ENCODE measurements at regions not wholly inside any gene's neighbourhood (a gene's known extent, or its start where the extent isn't known, plus 50 kb on each side); places are given as distances from the start of the nearest gene placed in this dataset.

DNA sequence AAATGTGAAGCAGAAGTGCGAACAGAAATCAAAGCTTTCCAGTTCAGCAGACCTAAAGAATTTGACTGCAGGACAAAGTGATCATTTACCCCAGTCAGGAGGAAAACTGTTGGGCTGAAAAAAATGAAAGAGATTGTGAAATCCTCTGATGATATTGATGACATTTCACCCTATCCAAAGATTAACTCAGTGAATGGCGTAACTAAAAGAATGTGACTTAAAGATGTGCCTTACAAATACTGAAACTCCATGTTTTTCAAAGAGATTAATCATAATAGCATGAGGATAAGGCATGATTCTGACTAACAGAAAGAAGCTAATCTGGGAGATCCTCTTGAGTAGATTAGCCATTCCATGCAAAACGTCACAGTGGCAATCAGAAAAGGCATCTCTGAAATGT is 225.6 kb downstream of the DUSP6 start:
- Mint-ChIP-seq H3K4me3 (ENCODE audit: unreplicated experiment) (no peak overlapping the region), H3K9me3 (ENCODE audit: unreplicated experiment) (no peaks in the 10 kb centered on the region), H3K36me3 (ENCODE audit: unreplicated experiment) (no peaks in the 10 kb centered on the region), H3K27ac (ENCODE audit: unreplicated experiment) (no peak overlapping the region), H3K4me1 (ENCODE audit: unreplicated experiment) (no peaks in the 10 kb centered on the region), H3K27me3 (ENCODE audit: unreplicated experiment) (no peaks in the 10 kb centered on the region)
- TF ChIP-seq, protein P1, sequence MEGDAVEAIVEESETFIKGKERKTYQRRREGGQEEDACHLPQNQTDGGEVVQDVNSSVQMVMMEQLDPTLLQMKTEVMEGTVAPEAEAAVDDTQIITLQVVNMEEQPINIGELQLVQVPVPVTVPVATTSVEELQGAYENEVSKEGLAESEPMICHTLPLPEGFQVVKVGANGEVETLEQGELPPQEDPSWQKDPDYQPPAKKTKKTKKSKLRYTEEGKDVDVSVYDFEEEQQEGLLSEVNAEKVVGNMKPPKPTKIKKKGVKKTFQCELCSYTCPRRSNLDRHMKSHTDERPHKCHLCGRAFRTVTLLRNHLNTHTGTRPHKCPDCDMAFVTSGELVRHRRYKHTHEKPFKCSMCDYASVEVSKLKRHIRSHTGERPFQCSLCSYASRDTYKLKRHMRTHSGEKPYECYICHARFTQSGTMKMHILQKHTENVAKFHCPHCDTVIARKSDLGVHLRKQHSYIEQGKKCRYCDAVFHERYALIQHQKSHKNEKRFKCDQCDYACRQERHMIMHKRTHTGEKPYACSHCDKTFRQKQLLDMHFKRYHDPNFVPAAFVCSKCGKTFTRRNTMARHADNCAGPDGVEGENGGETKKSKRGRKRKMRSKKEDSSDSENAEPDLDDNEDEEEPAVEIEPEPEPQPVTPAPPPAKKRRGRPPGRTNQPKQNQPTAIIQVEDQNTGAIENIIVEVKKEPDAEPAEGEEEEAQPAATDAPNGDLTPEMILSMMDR (IDR thresholded peaks at IDR 0.05) = no peak
- DNase-seq (ENCODE audit: extremely low spot score, unreplicated experiment) = no peak

DNA sequence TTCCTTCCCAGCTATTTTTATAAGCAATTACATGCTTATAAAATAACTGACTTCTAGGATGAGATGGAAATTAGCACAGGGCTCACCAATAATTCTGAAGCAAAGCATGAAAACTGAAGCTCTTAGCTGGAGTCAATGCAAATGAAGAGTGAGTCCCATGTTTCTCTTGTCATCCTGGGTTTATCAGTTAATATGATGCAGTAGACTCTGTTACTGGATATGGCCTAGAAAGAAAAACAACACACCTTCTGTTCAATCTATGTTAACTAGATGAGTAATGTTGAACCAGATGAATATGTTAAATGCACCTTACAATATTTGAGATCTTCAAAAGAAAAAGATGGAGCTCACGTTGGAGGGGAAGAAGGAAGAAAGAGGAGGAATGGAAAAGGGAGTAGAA is 229.4 kb downstream of the DUSP6 start:
- TF ChIP-seq, protein P1 (IDR thresholded peaks at IDR 0.05) = no peak
- Mint-ChIP-seq H3K36me3 (ENCODE audit: unreplicated experiment) (no peaks in the 10 kb centered on the region), H3K4me1 (ENCODE audit: unreplicated experiment) (no peaks in the 10 kb centered on the region), H3K27me3 (ENCODE audit: unreplicated experiment) (no peaks in the 10 kb centered on the region), H3K9me3 (ENCODE audit: unreplicated experiment) (no peaks in the 10 kb centered on the region), H3K27ac (ENCODE audit: unreplicated experiment) (no peak overlapping the region), H3K4me3 (ENCODE audit: unreplicated experiment) (no peak overlapping the region)
- no peak for DNase-seq (ENCODE audit: extremely low spot score, unreplicated experiment)

DNA sequence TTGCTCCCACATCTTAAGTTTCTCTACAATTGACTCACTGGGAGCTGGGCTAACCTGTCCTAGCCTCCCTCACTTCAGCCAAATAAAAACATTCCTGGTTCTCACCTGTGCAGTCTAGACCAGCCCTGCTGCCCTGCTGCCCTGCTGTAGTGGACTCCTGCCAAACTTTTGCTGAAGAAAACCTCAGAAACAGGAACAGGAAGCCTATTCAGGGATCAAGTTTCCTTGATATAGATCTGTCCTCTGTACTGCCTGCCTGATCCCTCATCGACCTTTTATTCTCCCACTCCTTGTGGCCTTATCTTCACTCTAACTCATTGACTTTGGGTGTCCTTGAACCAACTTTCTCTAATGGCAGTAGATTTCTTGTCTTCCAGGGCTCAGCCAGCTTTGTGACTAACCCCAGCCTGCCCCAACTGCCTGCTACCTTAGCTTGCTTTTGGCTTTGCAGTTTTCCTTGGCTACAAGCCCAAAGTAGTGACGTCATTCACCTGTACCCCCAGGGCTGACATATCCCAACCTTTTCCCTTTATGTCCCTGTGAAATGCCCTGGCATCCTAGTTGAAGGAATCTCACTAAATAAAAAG is 234.8 kb downstream of the DUSP6 start:
- no peak overlapping the region for H3K4me3 Mint-ChIP-seq (ENCODE audit: unreplicated experiment)
- TF ChIP-seq, protein P1 (IDR thresholded peaks at IDR 0.05) = no peak
- no peak for DNase-seq (ENCODE audit: extremely low spot score, unreplicated experiment)
- H3K4me1 Mint-ChIP-seq (ENCODE audit: unreplicated experiment) = no peaks in the 10 kb centered on the region
- no peaks in the 10 kb centered on the region for H3K36me3 Mint-ChIP-seq (ENCODE audit: unreplicated experiment)
- H3K27ac Mint-ChIP-seq (ENCODE audit: unreplicated experiment) = no peak overlapping the region
- no peaks in the 10 kb centered on the region for H3K9me3 Mint-ChIP-seq (ENCODE audit: unreplicated experiment)
- no peaks in the 10 kb centered on the region for H3K27me3 Mint-ChIP-seq (ENCODE audit: unreplicated experiment)

DNA sequence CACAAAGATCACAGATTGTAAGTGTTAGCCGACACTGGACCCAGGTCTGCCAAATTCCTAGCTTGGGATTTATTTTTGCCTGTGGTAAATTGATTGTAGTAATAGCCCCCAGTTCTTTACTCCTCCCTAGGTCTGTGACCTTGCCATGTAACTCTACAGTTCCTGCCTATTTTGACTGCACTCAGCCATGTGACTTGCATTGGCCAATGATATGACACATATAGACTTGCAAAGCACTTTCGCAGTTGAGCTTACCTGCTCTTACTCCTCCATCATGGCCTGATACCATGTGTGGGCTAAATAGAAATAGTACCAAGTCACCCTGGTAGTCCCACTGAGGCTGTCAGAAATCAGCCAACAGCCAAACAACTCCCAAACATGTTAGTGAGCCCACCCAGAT is 240.3 kb downstream of the DUSP6 start:
- no peaks in the 10 kb centered on the region for H3K4me1 Mint-ChIP-seq (ENCODE audit: unreplicated experiment)
- H3K27ac Mint-ChIP-seq (ENCODE audit: unreplicated experiment) = no peak overlapping the region
- DNase-seq (ENCODE audit: extremely low spot score, unreplicated experiment) = no peak
- no peaks in the 10 kb centered on the region for H3K36me3 Mint-ChIP-seq (ENCODE audit: unreplicated experiment)
- H3K9me3 Mint-ChIP-seq (ENCODE audit: unreplicated experiment) = no peaks in the 10 kb centered on the region
- TF ChIP-seq, protein P1 (IDR thresholded peaks at IDR 0.05) = no peak
- H3K4me3 Mint-ChIP-seq (ENCODE audit: unreplicated experiment) = no peak overlapping the region
- H3K27me3 Mint-ChIP-seq (ENCODE audit: unreplicated experiment) = no peaks in the 10 kb centered on the region

DNA sequence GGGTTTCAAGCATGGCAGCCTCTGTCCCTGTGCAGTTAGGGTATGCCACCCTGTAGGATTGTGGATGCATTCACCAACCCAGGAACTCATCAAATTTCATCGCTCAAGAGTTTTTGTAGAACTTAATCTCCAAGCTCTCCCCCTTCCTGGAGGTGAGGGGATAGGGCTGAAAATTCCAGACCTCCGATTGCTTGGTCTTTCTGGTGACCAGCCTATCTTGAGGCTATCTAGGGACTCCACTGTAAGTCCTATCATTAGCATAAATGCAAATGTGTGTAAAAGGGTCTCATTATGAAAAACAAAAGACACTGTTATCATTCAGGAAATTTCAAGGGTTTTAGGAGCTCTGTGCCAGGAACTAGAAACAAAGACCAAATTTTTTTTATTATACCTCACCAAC is 244.0 kb downstream of the DUSP6 start:
- H3K27me3 Mint-ChIP-seq (ENCODE audit: unreplicated experiment) = no peaks in the 10 kb centered on the region
- TF ChIP-seq, protein P1 (IDR thresholded peaks at IDR 0.05) = no peak
- no peak for DNase-seq (ENCODE audit: extremely low spot score, unreplicated experiment)
- no peaks in the 10 kb centered on the region for H3K36me3 Mint-ChIP-seq (ENCODE audit: unreplicated experiment)
- H3K4me3 Mint-ChIP-seq (ENCODE audit: unreplicated experiment) = no peak overlapping the region
- no peak overlapping the region for H3K27ac Mint-ChIP-seq (ENCODE audit: unreplicated experiment)
- no peaks in the 10 kb centered on the region for H3K4me1 Mint-ChIP-seq (ENCODE audit: unreplicated experiment)
- H3K9me3 Mint-ChIP-seq (ENCODE audit: unreplicated experiment) = no peaks in the 10 kb centered on the region
